KMS-11 (cell line): ENCODE measurements at regions not wholly inside any gene's neighbourhood (a gene's known extent, or its start where the extent isn't known, plus 50 kb on each side); places are given as distances from the start of the nearest gene placed in this dataset.

Experiments
- H2AFZ ChIP-seq: fragments of 200-600 bp; sonication (generic); 2 replicates; pipeline ENCODE4 v1.6.1; 2016; ENCODE audit warnings: antibody characterized with exemption, mixed run types, low read depth
- H3K27ac ChIP-seq: fragments of 200-600 bp; sonication (generic); 2 replicates; pipeline ENCODE4 v1.6.1; 2016; ENCODE audit warnings: mild to moderate bottlenecking, mixed run types
- H3K27me3 ChIP-seq: fragments of 200-600 bp; sonication (generic); 2 replicates; pipeline ENCODE4 v1.6.1; 2017; ENCODE audit warnings: mild to moderate bottlenecking, low read depth, mixed run types, moderate library complexity; ENCODE audit not compliant: insufficient read depth
- H3K36me3 ChIP-seq: fragments of 200-600 bp; sonication (generic); 2 replicates; pipeline ENCODE4 v1.6.1; 2017; ENCODE audit warnings: mild to moderate bottlenecking, mixed run types; ENCODE audit not compliant: insufficient read depth
- H3K4me1 ChIP-seq: fragments of 200-600 bp; sonication (generic); 2 replicates; pipeline ENCODE4 v1.6.1; 2016; ENCODE audit warnings: mild to moderate bottlenecking, low read depth, mixed run types; ENCODE audit not compliant: poor library complexity, severe bottlenecking
- H3K4me2 ChIP-seq: fragments of 200-600 bp; sonication (generic); 2 replicates; pipeline ENCODE4 v1.7.0; 2016; ENCODE audit warnings: mild to moderate bottlenecking, mixed run types
- H3K4me3 ChIP-seq: fragments of 200-600 bp; sonication (generic); IDR thresholded peaks from 2 replicates; pipeline ENCODE4 v1.6.1; 2017; ENCODE audit warnings: low read depth, low read length, mixed read lengths; ENCODE audit not compliant: insufficient read depth
- H3K79me2 ChIP-seq: fragments of 200-600 bp; sonication (generic); 2 replicates; pipeline ENCODE4 v1.6.1; 2016; ENCODE audit warnings: low read depth, mixed run types; ENCODE audit not compliant: insufficient read depth
- H3K9ac ChIP-seq: fragments of 200-600 bp; sonication (generic); 2 replicates; pipeline ENCODE4 v1.6.1; 2016; ENCODE audit warnings: mild to moderate bottlenecking, mixed run types
- H4K20me1 ChIP-seq: fragments of 200-600 bp; sonication (generic); 2 replicates; pipeline ENCODE4 v1.6.1; 2016; ENCODE audit warnings: mild to moderate bottlenecking, mixed run types; ENCODE audit not compliant: insufficient read depth
- TF ChIP-seq, protein P1 (sequence below): fragments of 200-600 bp; sonication (generic); conservative IDR thresholded peaks from 2 replicates; pipeline ENCODE4 v1.6.1; 2017; ENCODE audit warnings: low read depth, mild to moderate bottlenecking, antibody characterized with exemption, low read length, moderate library complexity, mixed read lengths

DNA sequence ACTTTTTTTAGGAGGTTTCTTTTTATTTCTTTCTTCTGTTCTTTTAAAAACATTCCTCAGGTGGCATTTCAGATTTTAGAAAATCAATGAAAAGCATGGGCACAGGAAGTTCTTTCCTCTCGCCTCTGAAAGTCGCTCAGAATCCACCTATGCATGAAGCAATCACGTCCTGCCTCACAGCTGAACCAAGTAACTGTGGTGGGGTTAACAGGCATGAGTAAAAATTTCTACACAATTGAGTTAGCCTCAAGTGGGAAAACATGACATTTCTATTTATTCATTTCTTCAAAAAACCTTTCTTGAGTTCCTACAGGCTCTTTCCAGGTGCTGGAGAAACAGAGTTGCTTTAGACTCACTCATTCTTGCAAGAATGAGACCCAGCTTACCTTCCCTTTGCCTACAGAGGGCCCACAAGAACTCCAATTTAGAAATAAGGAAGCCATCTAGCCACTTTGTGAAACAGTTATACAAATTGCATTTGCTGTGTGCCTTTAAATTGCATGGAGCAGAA, 508.9 kb upstream of the PKN2 start:
- Histone ChIP-seq H3K4me1 (no peaks in the 10 kb centered on the region), H4K20me1 (no peaks in the 10 kb centered on the region), H3K27me3 (no peaks in the 10 kb centered on the region), H3K27ac (no peak overlapping the region), H3K36me3 (no peaks in the 10 kb centered on the region), H3K79me2 (no peaks in the 10 kb centered on the region), H2AFZ (no peak overlapping the region), H3K4me2 (no peak overlapping the region), H3K4me3 (no peak overlapping the region), H3K9ac (no peak overlapping the region)
- TF ChIP-seq, protein P1, sequence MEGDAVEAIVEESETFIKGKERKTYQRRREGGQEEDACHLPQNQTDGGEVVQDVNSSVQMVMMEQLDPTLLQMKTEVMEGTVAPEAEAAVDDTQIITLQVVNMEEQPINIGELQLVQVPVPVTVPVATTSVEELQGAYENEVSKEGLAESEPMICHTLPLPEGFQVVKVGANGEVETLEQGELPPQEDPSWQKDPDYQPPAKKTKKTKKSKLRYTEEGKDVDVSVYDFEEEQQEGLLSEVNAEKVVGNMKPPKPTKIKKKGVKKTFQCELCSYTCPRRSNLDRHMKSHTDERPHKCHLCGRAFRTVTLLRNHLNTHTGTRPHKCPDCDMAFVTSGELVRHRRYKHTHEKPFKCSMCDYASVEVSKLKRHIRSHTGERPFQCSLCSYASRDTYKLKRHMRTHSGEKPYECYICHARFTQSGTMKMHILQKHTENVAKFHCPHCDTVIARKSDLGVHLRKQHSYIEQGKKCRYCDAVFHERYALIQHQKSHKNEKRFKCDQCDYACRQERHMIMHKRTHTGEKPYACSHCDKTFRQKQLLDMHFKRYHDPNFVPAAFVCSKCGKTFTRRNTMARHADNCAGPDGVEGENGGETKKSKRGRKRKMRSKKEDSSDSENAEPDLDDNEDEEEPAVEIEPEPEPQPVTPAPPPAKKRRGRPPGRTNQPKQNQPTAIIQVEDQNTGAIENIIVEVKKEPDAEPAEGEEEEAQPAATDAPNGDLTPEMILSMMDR = no peak

DNA sequence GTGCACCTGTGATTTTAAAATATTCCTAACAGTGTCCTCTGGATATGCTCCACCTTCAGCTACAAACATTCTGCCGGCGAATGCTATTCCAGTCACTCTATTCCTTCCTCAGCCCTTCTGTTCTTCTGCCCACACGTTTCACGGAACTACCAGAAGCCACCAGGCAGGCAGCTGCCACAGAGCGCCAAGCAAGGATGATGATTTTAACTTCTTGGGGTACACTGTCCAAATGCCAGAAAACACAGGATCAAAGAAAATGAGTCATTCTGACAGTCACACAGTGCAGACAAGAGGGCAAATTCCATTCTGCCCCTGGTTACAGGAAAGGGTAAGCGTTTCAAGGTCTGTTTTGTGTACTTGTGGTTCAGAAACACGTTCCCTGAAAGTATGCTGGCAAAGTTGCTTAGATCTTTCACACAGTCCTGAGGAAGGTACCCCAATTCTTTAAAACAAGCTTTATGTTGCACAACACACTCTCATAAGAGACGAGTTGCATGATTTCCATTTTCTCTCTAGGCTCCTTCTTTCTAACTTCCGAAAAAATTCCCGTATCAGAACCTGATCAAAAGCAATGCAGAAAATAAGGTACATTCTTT, 508.3 kb upstream of the PKN2 start:
- Histone ChIP-seq H3K27ac (no peak overlapping the region), H3K36me3 (no peaks in the 10 kb centered on the region), H3K4me1 (no peaks in the 10 kb centered on the region), H3K4me3 (no peak overlapping the region), H2AFZ (no peak overlapping the region), H3K9ac (no peak overlapping the region), H4K20me1 (no peaks in the 10 kb centered on the region), H3K27me3 (no peaks in the 10 kb centered on the region), H3K79me2 (no peaks in the 10 kb centered on the region), H3K4me2 (no peak overlapping the region)
- TF ChIP-seq, protein P1 = no peak

DNA sequence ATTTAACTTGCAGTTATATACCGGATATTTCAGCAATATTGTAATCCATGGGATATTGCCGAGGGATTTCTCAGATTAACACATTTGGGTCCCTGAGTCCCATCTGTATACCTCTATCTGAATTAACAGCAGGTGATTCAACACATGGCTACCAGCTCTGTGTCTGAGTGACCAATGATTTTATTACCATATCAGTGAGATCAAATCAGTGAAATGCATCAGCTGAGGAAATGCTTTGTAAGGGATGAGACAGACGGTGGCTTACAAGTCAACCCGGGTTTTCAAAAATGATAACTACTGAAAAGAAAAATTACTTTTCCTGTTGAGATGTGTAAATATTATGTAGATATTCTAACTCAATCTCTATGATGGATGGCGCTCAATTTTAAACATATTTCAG, 504.1 kb upstream of the PKN2 start:
- H3K79me2 ChIP-seq = no peaks in the 10 kb centered on the region
- TF ChIP-seq, protein P1 = no peak
- no peaks in the 10 kb centered on the region for H4K20me1 ChIP-seq
- no peak overlapping the region for H3K4me3 ChIP-seq
- no peak overlapping the region for H3K27ac ChIP-seq
- no peaks in the 10 kb centered on the region for H3K4me1 ChIP-seq
- H3K27me3 ChIP-seq = no peaks in the 10 kb centered on the region
- H3K9ac ChIP-seq = no peak overlapping the region
- no peak overlapping the region for H2AFZ ChIP-seq
- no peaks in the 10 kb centered on the region for H3K36me3 ChIP-seq
- no peak overlapping the region for H3K4me2 ChIP-seq

DNA sequence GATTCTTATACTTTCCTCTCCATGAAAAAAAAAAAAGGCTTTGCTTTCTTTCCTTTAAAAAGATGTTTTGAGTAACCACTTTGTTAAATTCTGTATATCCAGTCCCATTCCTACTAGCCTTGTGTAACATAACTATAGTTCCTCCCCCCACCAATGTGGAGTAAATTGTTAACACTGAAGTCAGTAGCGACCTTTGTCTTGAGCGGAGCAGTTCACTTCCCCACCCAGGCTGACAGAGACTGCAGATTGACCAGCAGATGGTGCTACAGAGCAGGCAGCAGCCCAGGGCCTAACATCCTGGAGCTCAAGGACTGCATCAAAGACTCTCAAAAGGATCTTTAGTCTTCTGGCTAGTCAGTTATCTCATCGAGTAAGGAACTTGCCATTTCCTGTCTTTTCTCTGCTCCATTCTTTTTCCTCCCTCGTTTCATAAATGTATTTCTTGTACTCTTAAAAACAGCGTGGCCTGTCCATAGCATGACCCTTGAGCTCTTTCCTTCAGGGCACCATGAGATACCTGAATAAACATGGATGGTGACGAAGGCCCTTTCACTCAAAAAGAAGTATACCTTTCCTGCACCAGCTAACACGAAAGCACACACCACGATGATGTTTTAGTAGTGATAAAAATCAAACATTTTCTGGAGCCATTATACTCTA, 503.5 kb upstream of the PKN2 start:
- H3K9ac ChIP-seq = no peak overlapping the region
- H2AFZ ChIP-seq = no peak overlapping the region
- TF ChIP-seq, protein P1 = peak; percentile 70
- H3K36me3 ChIP-seq = no peaks in the 10 kb centered on the region
- H3K27me3 ChIP-seq = no peaks in the 10 kb centered on the region
- H3K4me2 ChIP-seq = no peak overlapping the region
- H3K4me1 ChIP-seq = no peaks in the 10 kb centered on the region
- no peaks in the 10 kb centered on the region for H3K79me2 ChIP-seq
- no peaks in the 10 kb centered on the region for H4K20me1 ChIP-seq
- no peak overlapping the region for H3K4me3 ChIP-seq
- H3K27ac ChIP-seq = no peak overlapping the region
